Activated CD4-positive, alpha-beta T cell treated with anti-CD3 and anti-CD28 coated beads, Interleukin-2, amount 50 U/mL, for 4 hours (primary cell): ENCODE measurements at regions not wholly inside any gene's neighbourhood (a gene's known extent, or its start where the extent isn't known, plus 50 kb on each side); places are given as distances from the start of the nearest gene placed in this dataset.
A peak's percentile ranks its signal among the peaks of the same experiment; 100 is the strongest.

Source experiments
- DNase-seq, 2 experiments: peaks; one replicate each; pipeline ENCODE4 v3.0.0-alpha.2; 2020

- DNase-seq = no peak
Observed at GRCh38 chr3:68290333-68290732, 635.9 kb upstream of the SUCLG2 start.

- DNase-seq = no peak
Observed at GRCh38 chr3:68288085-68288484, 633.7 kb upstream of the SUCLG2 start.

GRCh38 chr3:68287101-68287500 lies 632.7 kb upstream of the SUCLG2 start:
- no peak for DNase-seq

- no peak for DNase-seq
Observed at GRCh38 chr3:68274286-68274685, 619.9 kb upstream of the SUCLG2 start.

- DNase-seq = no peak
Observed at GRCh38 chr3:68271145-68271544, 616.7 kb upstream of the SUCLG2 start.

GRCh38 chr3:68256635-68257223 lies 602.3 kb upstream of the SUCLG2 start:
- DNase-seq = peak; percentile 10 to 20

GRCh38 chr3:68249265-68249664 lies 594.9 kb upstream of the SUCLG2 start:
- no peak for DNase-seq

- DNase-seq = no peak
Observed at GRCh38 chr3:68242606-68243005, 588.2 kb upstream of the SUCLG2 start.

GRCh38 chr3:68239542-68239941 lies 585.1 kb upstream of the SUCLG2 start:
- no peak for DNase-seq

- no peak for DNase-seq
Observed at GRCh38 chr3:68234076-68234780, 579.8 kb upstream of the SUCLG2 start.

GRCh38 chr3:68228856-68229255 lies 574.4 kb upstream of the SUCLG2 start:
- no peak for DNase-seq

GRCh38 chr3:68220832-68221231 lies 566.4 kb upstream of the SUCLG2 start:
- no peak for DNase-seq

- no peak for DNase-seq
Observed at GRCh38 chr3:68211637-68212036, 557.2 kb upstream of the SUCLG2 start.

GRCh38 chr3:68210635-68211034 lies 556.2 kb upstream of the SUCLG2 start:
- no peak for DNase-seq

- no peak for DNase-seq
Observed at GRCh38 chr3:68207327-68207726, 552.9 kb upstream of the SUCLG2 start.

GRCh38 chr3:68206524-68207117 lies 552.2 kb upstream of the SUCLG2 start:
- no peak for DNase-seq

- DNase-seq = no peak
Observed at GRCh38 chr3:68186733-68187132, 532.3 kb upstream of the SUCLG2 start.

GRCh38 chr3:68176600-68176999 lies 522.2 kb upstream of the SUCLG2 start:
- no peak for DNase-seq

GRCh38 chr3:68173012-68173634 lies 518.7 kb upstream of the SUCLG2 start:
- no peak for DNase-seq

- DNase-seq = no peak
Observed at GRCh38 chr3:68172039-68172438, 517.6 kb upstream of the SUCLG2 start.

GRCh38 chr3:68163968-68164367 lies 509.6 kb upstream of the SUCLG2 start:
- no peak for DNase-seq

GRCh38 chr3:68163062-68163461 lies 508.6 kb upstream of the SUCLG2 start:
- no peak for DNase-seq

- no peak for DNase-seq
Observed at GRCh38 chr3:68162644-68163043, 508.2 kb upstream of the SUCLG2 start.

GRCh38 chr3:68151359-68151758 lies 496.9 kb upstream of the SUCLG2 start:
- no peak for DNase-seq
